ENCODE measurements at regions not wholly inside any gene's neighbourhood (a gene's known extent, or its start where the extent isn't known, plus 50 kb on each side); places are given as distances from the start of the nearest gene placed in this dataset.

GRCh38 chr9:82466616-82467260 lies 478.2 kb downstream of the SPATA31D1 start:
- no peak for DNase-seq (ENCODE audit: low spot score)
- peak in 1 of 2 donors; percentile 37 for TF ChIP-seq CTCF (IDR thresholded peaks at IDR 0.05)
- no peak overlapping the region for H3K27ac ChIP-seq
- no peaks in the 10 kb centered on the region for H3K4me1 ChIP-seq
- H3K4me3 ChIP-seq, result no peak overlapping the region
- H3K36me3 ChIP-seq, result no peaks in the 10 kb centered on the region
- no peaks in the 10 kb centered on the region for H3K9me3 ChIP-seq
- no peaks in the 10 kb centered on the region for H3K27me3 ChIP-seq

GRCh38 chr9:82467436-82467835 lies 478.9 kb downstream of the SPATA31D1 start:
- no peaks in the 10 kb centered on the region for H3K27me3 ChIP-seq
- no peaks in the 10 kb centered on the region for H3K4me1 ChIP-seq
- no peak overlapping the region for H3K27ac ChIP-seq
- DNase-seq (ENCODE audit: low spot score), result no peak
- H3K36me3 ChIP-seq, result no peaks in the 10 kb centered on the region
- no peak for TF ChIP-seq CTCF (IDR thresholded peaks at IDR 0.05)
- H3K4me3 ChIP-seq, result no peak overlapping the region
- no peaks in the 10 kb centered on the region for H3K9me3 ChIP-seq

- no peaks in the 10 kb centered on the region for H3K4me1 ChIP-seq
- H3K27ac ChIP-seq, result no peak overlapping the region
- H3K36me3 ChIP-seq, result no peaks in the 10 kb centered on the region
- H3K9me3 ChIP-seq, result no peaks in the 10 kb centered on the region
- TF ChIP-seq CTCF (IDR thresholded peaks at IDR 0.05), result no peak
- H3K27me3 ChIP-seq, result no peaks in the 10 kb centered on the region
- H3K4me3 ChIP-seq, result no peak overlapping the region
- no peak for DNase-seq (ENCODE audit: low spot score)
Observed at GRCh38 chr9:82474235-82474634, 485.7 kb downstream of the SPATA31D1 start.

GRCh38 chr9:82475584-82476301 lies 487.2 kb downstream of the SPATA31D1 start:
- no peaks in the 10 kb centered on the region for H3K9me3 ChIP-seq
- no peak for DNase-seq (ENCODE audit: low spot score)
- no peaks in the 10 kb centered on the region for H3K4me1 ChIP-seq
- H3K36me3 ChIP-seq, result no peaks in the 10 kb centered on the region
- H3K27me3 ChIP-seq, result no peaks in the 10 kb centered on the region
- TF ChIP-seq CTCF (IDR thresholded peaks at IDR 0.05), result no peak
- H3K27ac ChIP-seq, result no peak overlapping the region
- no peak overlapping the region for H3K4me3 ChIP-seq

GRCh38 chr9:82480921-82481320 lies 492.3 kb downstream of the SPATA31D1 start:
- TF ChIP-seq CTCF (IDR thresholded peaks at IDR 0.05), result no peak
- DNase-seq (ENCODE audit: low spot score), result no peak
- Histone ChIP-seq H3K4me3 (no peak overlapping the region), H3K9me3 (no peaks in the 10 kb centered on the region), H3K27me3 (no peaks in the 10 kb centered on the region), H3K36me3 (no peaks in the 10 kb centered on the region), H3K4me1 (no peaks in the 10 kb centered on the region), H3K27ac (no peak overlapping the region)

All from right atrium auricular region (tissue), 2 donors.